Activated naive CD8-positive, alpha-beta T cell treated with anti-CD3 and anti-CD28 coated beads, Interleukin-2, amount 10 ng/mL, durations not matched to agents 7 days and 5 days (primary cell): ENCODE measurements at regions not wholly inside any gene's neighbourhood (a gene's known extent, or its start where the extent isn't known, plus 50 kb on each side); places are given as distances from the start of the nearest gene placed in this dataset.

Source experiments
- ATAC-seq: fragments of 150-1000 bp; cut with Tn5 transposase; one replicate; pipeline ENCODE4 v1.10.0; 2021; ENCODE audit warnings: low read depth, moderate library complexity
- POLR2A ChIA-PET: fragments of 350-600 bp; sonication (Branson Sonifier 250); formaldehyde crosslinking; loops from one replicate; lab custom pipeline; 2021; ENCODE audit warnings: antibody characterized with exemption; lab: Charles Lee
- DNase-seq: peaks from one replicate; pipeline ENCODE4 v3.0.0; 2021
- H3K27ac Mint-ChIP-seq: one replicate; pipeline ENCODE4 v1.8.0; 2022; ENCODE audit warnings: mild to moderate bottlenecking, mixed read lengths
- H3K27me3 Mint-ChIP-seq: one replicate; pipeline ENCODE4 v1.8.0; 2022; ENCODE audit warnings: mild to moderate bottlenecking, moderate library complexity, mixed read lengths
- H3K36me3 Mint-ChIP-seq: one replicate; pipeline ENCODE4 v1.8.0; 2021; ENCODE audit warnings: mild to moderate bottlenecking, mixed read lengths
- H3K4me1 Mint-ChIP-seq: one replicate; pipeline ENCODE4 v1.8.0; 2021; ENCODE audit warnings: mixed read lengths
- H3K4me3 Mint-ChIP-seq: one replicate; pipeline ENCODE4 v1.8.0; 2022; ENCODE audit warnings: mild to moderate bottlenecking, moderate library complexity, mixed read lengths
- H3K9me3 Mint-ChIP-seq: one replicate; pipeline ENCODE4 v1.8.0; 2021; ENCODE audit warnings: mixed read lengths

GRCh38 chr2:104736026-104736425, 117.9 kb upstream of the POU3F3 start:
- Mint-ChIP-seq H3K4me1 (peaks cover 8% of the 10 kb centered on the region), H3K36me3 (no peaks in the 10 kb centered on the region), H3K27ac (no peak overlapping the region), H3K27me3 (peaks cover 2% of the 10 kb centered on the region), H3K9me3 (peaks cover 4% of the 10 kb centered on the region), H3K4me3 (no peak overlapping the region)
- ATAC-seq (no peak), DNase-seq (no peak)
- POLR2A ChIA-PET, result no interaction called here

- Mint-ChIP-seq H3K4me1 (no peaks in the 10 kb centered on the region), H3K36me3 (no peaks in the 10 kb centered on the region), H3K9me3 (peaks cover 2% of the 10 kb centered on the region), H3K4me3 (no peak overlapping the region), H3K27ac (no peak overlapping the region), H3K27me3 (peaks cover 4% of the 10 kb centered on the region)
- no peak for DNase-seq
- ATAC-seq, result no peak
- POLR2A ChIA-PET, result no interaction called here
Measured at GRCh38 chr2:104741860-104742259, 112.1 kb upstream of the POU3F3 start.

GRCh38 chr2:104744537-104744936, 109.4 kb upstream of the POU3F3 start:
- Mint-ChIP-seq H3K36me3 (no peaks in the 10 kb centered on the region), H3K27ac (no peak overlapping the region), H3K27me3 (peaks cover 2% of the 10 kb centered on the region), H3K4me1 (no peaks in the 10 kb centered on the region), H3K4me3 (no peak overlapping the region), H3K9me3 (no peaks in the 10 kb centered on the region)
- no peak for ATAC-seq
- POLR2A ChIA-PET, result no interaction called here
- DNase-seq, result no peak

GRCh38 chr2:104745846-104746245, 108.1 kb upstream of the POU3F3 start:
- ATAC-seq (no peak), DNase-seq (no peak)
- H3K4me1 Mint-ChIP-seq, result no peaks in the 10 kb centered on the region
- H3K36me3 Mint-ChIP-seq, result no peaks in the 10 kb centered on the region
- POLR2A ChIA-PET, result no interaction called here
- H3K27ac Mint-ChIP-seq, result no peak overlapping the region
- H3K9me3 Mint-ChIP-seq, result no peaks in the 10 kb centered on the region
- H3K4me3 Mint-ChIP-seq, result no peak overlapping the region
- H3K27me3 Mint-ChIP-seq, result peaks cover 2% of the 10 kb centered on the region

- Mint-ChIP-seq H3K27me3 (peaks cover 2% of the 10 kb centered on the region), H3K27ac (no peak overlapping the region), H3K4me1 (no peaks in the 10 kb centered on the region), H3K4me3 (no peak overlapping the region), H3K36me3 (no peaks in the 10 kb centered on the region), H3K9me3 (no peaks in the 10 kb centered on the region)
- ATAC-seq (no peak), DNase-seq (no peak)
- POLR2A ChIA-PET, result no interaction called here
Measured at GRCh38 chr2:104746299-104746698, 107.6 kb upstream of the POU3F3 start.

GRCh38 chr2:104746858-104747257, 107.1 kb upstream of the POU3F3 start:
- ATAC-seq (no peak), DNase-seq (no peak)
- no peaks in the 10 kb centered on the region for H3K4me1 Mint-ChIP-seq
- peaks cover 2% of the 10 kb centered on the region for H3K27me3 Mint-ChIP-seq
- H3K36me3 Mint-ChIP-seq, result no peaks in the 10 kb centered on the region
- H3K4me3 Mint-ChIP-seq, result no peak overlapping the region
- POLR2A ChIA-PET, result no interaction called here
- no peak overlapping the region for H3K27ac Mint-ChIP-seq
- no peaks in the 10 kb centered on the region for H3K9me3 Mint-ChIP-seq

GRCh38 chr2:104749856-104750460, 104.0 kb upstream of the POU3F3 start:
- no peaks in the 10 kb centered on the region for H3K36me3 Mint-ChIP-seq
- H3K27ac Mint-ChIP-seq, result no peak overlapping the region
- DNase-seq (no peak), ATAC-seq (no peak)
- peaks cover 4% of the 10 kb centered on the region for H3K27me3 Mint-ChIP-seq
- H3K9me3 Mint-ChIP-seq, result no peaks in the 10 kb centered on the region
- H3K4me1 Mint-ChIP-seq, result no peaks in the 10 kb centered on the region
- H3K4me3 Mint-ChIP-seq, result no peak overlapping the region
- POLR2A ChIA-PET, result no interaction called here

GRCh38 chr2:104752504-104752903, 101.4 kb upstream of the POU3F3 start:
- no peaks in the 10 kb centered on the region for H3K4me1 Mint-ChIP-seq
- peaks cover 2% of the 10 kb centered on the region for H3K27me3 Mint-ChIP-seq
- H3K4me3 Mint-ChIP-seq, result no peak overlapping the region
- no peak for ATAC-seq
- POLR2A ChIA-PET, result no interaction called here
- H3K27ac Mint-ChIP-seq, result no peak overlapping the region
- H3K36me3 Mint-ChIP-seq, result no peaks in the 10 kb centered on the region
- DNase-seq, result no peak
- H3K9me3 Mint-ChIP-seq, result no peaks in the 10 kb centered on the region

GRCh38 chr2:104755026-104755878, 98.7 kb upstream of the POU3F3 start:
- Mint-ChIP-seq H3K27me3 (peaks cover 9% of the 10 kb centered on the region), H3K9me3 (no peaks in the 10 kb centered on the region)
- no peak for ATAC-seq

GRCh38 chr2:104756118-104756517, 97.8 kb upstream of the POU3F3 start:
- H3K36me3 Mint-ChIP-seq, result no peaks in the 10 kb centered on the region
- DNase-seq (no peak), ATAC-seq (no peak)
- H3K27ac Mint-ChIP-seq, result no peak overlapping the region
- no peaks in the 10 kb centered on the region for H3K9me3 Mint-ChIP-seq
- peaks cover 9% of the 10 kb centered on the region for H3K27me3 Mint-ChIP-seq
- POLR2A ChIA-PET, result no interaction called here
- H3K4me3 Mint-ChIP-seq, result no peak overlapping the region
- no peaks in the 10 kb centered on the region for H3K4me1 Mint-ChIP-seq

More at GRCh38 chr2:104755026-104755878, 98.7 kb upstream of the POU3F3 start:
- H3K4me3 Mint-ChIP-seq, result no peak overlapping the region
- DNase-seq, result no peak
- no peak overlapping the region for H3K27ac Mint-ChIP-seq
- H3K36me3 Mint-ChIP-seq, result no peaks in the 10 kb centered on the region
- POLR2A ChIA-PET, result no interaction called here
- no peaks in the 10 kb centered on the region for H3K4me1 Mint-ChIP-seq

- no peaks in the 10 kb centered on the region for H3K4me1 Mint-ChIP-seq
- POLR2A ChIA-PET, result no interaction called here
- no peak overlapping the region for H3K4me3 Mint-ChIP-seq
- H3K27ac Mint-ChIP-seq, result no peak overlapping the region
- peaks cover 9% of the 10 kb centered on the region for H3K27me3 Mint-ChIP-seq
- no peaks in the 10 kb centered on the region for H3K36me3 Mint-ChIP-seq
- H3K9me3 Mint-ChIP-seq, result no peaks in the 10 kb centered on the region
- no peak for DNase-seq
- ATAC-seq, result no peak
Measured at GRCh38 chr2:104757056-104757455, 96.9 kb upstream of the POU3F3 start.

GRCh38 chr2:104758199-104758620, 95.7 kb upstream of the POU3F3 start:
- no peak overlapping the region for H3K27ac Mint-ChIP-seq
- ATAC-seq (no peak), DNase-seq (no peak)
- peaks cover 12% of the 10 kb centered on the region for H3K27me3 Mint-ChIP-seq
- H3K4me1 Mint-ChIP-seq, result no peaks in the 10 kb centered on the region
- H3K36me3 Mint-ChIP-seq, result no peaks in the 10 kb centered on the region
- no peaks in the 10 kb centered on the region for H3K9me3 Mint-ChIP-seq
- H3K4me3 Mint-ChIP-seq, result no peak overlapping the region
- POLR2A ChIA-PET, result no interaction called here

- Mint-ChIP-seq H3K27me3 (peaks cover 10% of the 10 kb centered on the region), H3K36me3 (no peaks in the 10 kb centered on the region), H3K4me1 (no peaks in the 10 kb centered on the region), H3K27ac (no peak overlapping the region), H3K4me3 (no peak overlapping the region), H3K9me3 (no peaks in the 10 kb centered on the region)
- DNase-seq, result no peak
- no peak for ATAC-seq
- POLR2A ChIA-PET, result no interaction called here
Measured at GRCh38 chr2:104762031-104762430, 91.9 kb upstream of the POU3F3 start.

- peaks cover 1% of the 10 kb centered on the region for H3K9me3 Mint-ChIP-seq
- no peak for ATAC-seq
Measured at GRCh38 chr2:104766683-104767082, 87.2 kb upstream of the POU3F3 start.

More at GRCh38 chr2:104766683-104767082, 87.2 kb upstream of the POU3F3 start:
- peaks cover 5% of the 10 kb centered on the region for H3K27me3 Mint-ChIP-seq
- H3K4me1 Mint-ChIP-seq, result no peaks in the 10 kb centered on the region
- no peaks in the 10 kb centered on the region for H3K36me3 Mint-ChIP-seq
- DNase-seq, result no peak
- no peak overlapping the region for H3K27ac Mint-ChIP-seq
- no peak overlapping the region for H3K4me3 Mint-ChIP-seq
- POLR2A ChIA-PET, result no interaction called here
